Stimulated activated CD4-positive, alpha-beta T cell treated with anti-CD3 and anti-CD28 coated beads, Interleukin-12 subunit alpha, Interleukin-12 subunit beta, amount 100 ng/mL, for 24 hours (primary cell): ENCODE measurements at regions not wholly inside any gene's neighbourhood (a gene's known extent, or its start where the extent isn't known, plus 50 kb on each side); places are given as distances from the start of the nearest gene placed in this dataset.

Source experiments
- DNase-seq, 2 experiments: peaks; one replicate each; pipeline ENCODE4 v3.0.0-alpha.2; 2020; ENCODE audit warnings: low read depth in 2 of 2

DNA sequence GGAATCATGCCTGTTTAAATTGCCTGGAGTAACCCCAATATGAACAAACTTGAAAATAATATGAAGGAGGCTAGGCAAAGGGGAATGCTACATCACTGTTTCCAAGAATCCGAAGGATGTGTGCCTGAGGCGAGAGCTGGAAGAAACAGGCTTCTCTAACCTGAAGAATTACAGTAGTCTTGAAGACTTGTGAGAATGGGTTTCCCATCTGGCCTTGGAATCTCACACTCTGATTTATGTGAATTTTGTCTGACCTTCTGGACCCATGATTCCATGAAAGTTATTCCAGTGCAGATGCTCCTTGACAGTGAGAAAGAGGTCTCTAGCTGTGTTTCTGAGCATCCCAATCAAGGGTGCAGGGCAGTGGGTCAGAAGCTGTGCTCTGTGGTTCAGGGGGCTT is 122.1 kb upstream of the PARP11 start:
- DNase-seq, result no peak

DNA sequence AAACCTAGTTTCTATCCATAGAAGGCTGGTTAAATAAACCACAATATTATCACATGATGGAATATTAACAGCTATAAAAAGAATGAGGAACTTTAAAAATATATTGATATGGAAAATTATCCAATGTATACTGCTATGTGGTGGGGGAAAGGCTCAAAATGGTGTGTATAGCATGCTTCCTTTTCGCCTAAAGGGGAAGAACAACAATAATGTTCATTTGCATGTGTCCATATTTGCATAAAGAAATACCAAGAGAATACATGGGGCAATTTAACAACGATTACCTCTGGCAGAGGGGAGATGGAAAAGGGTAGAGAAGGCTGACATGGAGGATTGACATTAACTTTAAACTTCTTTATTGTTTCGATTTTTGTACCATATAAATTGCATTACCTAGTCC is 121.3 kb upstream of the PARP11 start:
- DNase-seq, result no peak

DNA sequence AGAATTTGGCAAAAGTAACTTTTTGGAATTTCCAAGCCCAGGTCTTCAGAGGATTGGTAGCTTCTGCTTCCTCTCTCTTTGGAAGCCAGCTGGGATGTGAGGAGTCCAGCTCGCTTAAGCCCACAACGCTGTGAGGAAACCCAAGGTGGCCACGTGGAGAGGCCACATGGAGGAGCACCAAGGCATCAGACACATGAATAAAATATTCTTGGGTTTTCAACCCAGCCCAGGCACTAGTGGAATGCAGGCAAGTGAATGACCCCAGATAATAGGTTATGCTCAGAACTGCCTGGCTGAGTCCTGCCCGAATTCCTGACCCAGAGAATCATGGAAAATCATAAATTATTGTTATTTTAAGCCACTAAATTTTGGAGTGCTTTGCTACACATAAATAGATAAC is 119.7 kb upstream of the PARP11 start:
- DNase-seq, result no peak

DNA sequence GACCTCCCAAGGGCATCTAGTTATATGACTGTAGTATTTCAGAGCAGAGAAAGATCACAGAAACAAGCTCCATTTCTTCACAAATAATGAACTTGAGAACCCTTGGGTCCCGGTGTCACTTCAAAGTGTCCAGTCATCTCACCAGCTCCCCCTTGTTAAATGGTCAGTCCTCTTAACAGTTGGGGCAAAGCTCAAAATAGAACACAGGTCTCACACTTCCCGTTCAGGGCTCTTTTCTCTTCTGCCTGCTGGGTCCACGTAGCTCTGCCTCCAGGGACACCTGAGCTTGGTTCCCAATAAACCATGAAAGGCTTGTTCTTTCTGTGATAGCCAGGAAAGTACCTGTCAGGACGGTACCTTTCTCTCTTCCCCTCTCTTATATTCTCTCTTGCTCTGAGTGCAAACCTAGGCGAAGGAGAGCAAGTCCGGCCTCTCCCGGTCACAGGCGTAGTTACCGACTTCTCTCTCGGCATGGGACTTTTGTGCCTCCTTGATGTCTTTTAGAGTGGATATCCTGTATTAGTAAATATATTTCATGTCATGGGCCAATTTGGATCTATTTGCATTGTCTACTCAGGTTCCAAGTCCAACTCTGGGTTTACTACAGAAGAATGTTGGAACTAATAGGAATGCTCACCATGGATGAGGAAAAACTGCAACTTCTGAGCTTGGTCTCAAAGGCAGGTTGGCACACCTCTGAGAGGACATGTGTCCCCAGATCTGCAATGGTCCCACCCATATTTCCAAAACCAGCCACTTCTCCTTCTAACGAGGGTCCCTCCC is 118.8 kb upstream of the PARP11 start:
- no peak for DNase-seq

DNA sequence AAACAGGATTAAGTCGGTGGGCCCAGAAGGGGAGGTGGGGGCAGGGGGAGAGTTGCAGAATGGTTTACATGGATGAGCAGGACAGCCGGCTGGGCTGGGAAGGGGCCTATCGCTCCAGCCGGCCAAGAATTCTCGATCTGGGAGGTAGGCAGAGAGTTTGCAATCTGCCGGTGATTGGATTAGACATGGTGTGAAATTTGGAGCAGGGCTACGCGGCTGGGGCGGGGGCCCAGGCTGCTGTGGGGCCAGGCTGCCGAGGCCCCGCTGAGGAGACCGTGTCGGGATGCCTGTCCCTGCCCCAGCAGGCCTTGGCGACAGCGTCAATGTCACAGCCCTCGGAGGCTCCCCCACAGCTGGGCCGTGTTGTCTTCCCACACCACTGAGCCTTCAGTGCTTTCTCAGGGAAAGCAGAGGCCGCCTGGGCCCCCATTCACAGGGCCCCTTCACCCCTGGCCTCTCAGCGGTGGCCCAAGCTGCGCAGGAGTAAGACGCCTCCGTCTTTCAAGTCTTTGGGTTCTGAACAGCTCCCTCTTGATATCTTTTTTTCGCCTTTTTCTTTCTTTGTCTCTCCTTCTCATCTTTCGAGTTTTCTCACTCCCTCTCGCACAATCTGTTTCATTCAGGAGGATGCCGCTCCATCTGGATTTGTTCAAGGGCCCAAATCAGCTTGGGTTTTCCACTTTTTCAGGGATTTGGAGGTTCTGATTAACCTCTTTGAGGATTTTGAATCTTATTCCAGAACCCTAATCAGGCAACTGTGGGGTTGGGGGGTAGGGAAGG is 117.5 kb upstream of the PARP11 start:
- DNase-seq, result no peak

DNA sequence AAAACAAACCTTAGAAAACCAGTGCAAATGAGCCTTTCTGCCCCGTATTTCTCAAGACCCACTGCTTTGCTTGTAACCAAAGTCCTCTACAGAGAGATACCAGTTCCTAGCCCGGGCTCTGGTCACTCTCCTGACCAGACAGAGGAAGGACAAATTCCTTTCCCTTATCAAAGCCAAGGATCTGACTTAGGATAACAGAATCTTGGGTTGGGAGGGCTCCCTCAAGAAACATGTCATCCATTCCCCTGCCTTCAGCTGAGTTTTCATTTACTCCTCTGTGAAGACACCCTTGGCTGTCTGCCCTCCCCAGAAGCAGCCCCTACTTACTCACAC is 116.0 kb upstream of the PARP11 start:
- DNase-seq, result no peak

DNA sequence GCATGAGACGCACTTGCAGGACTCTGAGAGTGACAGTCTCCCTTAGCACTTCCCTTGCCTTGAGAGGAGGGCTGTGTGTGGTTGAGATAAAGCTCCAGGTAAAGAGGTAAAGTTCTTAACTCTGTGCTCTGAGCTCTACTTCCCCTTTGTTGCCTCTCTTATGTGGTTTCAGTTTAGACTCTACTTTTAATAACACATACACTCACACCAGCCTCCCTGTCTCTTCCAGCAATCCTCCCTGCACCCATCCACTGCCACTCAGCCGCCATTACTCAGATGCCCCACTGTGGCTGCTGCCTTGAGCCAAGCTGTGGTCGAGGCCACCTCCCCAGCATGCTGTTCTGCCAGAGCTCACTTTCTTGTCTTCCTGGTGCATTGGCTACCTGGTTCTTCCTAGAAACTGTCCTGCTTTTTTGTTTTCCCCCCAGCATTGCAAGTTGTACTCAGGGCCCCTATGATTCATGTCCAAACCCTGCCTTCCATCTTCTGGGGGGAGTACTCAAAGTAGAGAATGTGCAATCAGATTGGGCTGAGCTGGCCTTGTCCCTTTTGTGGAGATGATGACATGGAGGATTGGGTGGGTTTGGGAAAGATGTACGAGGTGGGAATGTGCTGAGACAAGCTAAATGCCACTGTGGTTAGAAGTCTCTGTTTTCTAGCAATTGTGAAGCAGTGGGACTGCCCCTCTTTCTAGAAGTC is 115.5 kb upstream of the PARP11 start:
- DNase-seq, result no peak

DNA sequence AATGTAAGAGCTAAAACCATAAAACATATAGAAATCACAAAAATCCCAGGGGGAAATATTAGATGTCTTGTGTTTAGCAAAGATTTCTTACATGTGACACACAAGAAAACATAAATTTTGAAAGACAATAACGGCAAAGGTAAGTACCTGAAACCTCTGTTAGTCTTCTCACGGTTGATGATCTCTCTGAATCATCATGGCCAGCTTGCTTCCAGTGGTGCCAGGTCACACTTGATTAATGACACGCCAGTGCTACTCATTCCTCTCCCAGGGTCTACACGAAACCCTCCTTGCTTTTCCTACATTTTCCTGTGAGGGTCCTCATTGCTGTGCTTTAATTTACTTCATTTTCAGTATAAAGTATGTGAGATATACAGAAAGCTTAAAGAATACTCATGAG is 114.4 kb upstream of the PARP11 start:
- no peak for DNase-seq

DNA sequence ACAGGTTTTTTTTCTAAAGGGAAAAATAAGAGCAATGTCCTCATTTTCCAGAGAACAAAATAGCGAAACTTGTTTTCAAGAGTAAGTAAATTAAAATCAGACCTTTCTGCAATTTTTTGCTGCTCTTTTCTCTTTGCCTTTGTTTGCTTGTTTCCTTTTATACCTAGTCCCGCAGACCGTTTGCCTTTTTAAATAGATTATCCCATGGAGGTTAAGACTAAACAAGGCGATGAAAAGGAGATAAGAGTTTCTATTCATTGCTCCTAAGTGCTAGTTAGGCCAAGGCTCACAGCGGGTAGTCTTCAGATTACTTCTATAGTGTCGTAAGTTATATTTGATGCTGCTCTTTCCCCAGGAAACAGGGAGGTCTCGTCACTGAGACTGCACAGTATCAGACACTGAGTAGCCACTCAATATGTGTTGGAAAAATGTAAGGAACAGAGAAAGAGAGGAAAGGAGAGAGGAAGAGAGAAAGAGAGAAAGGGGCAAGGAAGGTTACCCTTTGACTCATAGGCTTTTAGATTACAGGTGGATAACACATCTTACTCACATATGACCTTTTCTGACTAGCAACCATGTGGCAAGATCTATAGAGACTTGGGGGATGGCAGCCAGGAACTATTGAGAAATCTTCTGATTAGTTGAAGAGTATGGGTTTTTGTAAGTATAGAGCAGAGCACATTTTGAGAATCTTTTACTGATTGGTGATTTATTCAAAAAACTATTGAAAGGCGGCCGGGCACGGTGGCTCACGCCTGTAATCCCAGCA is 107.5 kb upstream of the PARP11 start:
- no peak for DNase-seq

DNA sequence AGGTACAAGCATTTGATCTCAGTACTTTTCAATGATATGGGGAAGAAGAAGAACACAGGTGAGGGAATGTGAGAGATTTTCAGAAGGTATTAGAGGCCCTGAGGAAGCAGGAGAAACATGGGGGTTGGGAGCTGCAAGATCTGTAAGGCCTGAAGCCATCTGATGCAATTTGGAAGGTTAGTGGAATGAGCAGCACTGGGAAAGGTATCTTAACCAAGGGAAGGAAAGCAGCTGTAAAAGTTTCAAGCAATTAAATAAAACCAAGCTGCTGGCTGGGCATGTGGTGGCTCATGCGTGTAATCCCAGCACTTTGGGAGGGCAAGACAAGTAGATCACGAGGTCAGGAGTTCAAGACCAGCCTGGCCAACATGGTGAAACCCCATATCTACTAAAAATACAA is 104.4 kb upstream of the PARP11 start:
- no peak for DNase-seq

DNA sequence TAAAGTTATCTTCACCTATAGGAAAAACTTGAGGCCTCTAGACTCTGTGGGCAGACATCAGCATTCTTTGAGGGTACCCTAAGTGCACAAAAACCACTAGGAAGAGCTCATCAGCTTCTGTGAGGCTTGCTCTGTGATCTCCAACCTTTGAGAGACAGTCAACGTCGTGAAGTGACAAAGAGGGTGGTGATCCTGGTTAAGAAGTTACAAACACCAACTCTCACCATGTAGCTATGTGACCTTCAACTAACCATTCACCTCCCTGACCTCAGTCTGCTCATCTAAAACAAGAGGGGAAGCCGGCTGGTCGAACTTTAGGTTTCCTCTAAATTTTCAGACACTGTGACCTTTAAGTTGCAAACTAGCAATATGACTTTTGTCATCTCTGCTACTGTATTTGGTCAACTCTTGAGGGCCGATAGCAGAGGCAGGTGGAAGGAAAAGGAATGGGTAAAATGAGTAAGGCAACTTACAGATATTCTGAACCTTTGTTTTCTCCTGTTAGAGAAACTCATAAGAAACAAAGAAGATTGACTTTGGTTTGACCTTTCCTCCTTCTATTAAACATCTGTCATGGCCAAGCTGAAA is 103.2 kb upstream of the PARP11 start:
- DNase-seq, result no peak

DNA sequence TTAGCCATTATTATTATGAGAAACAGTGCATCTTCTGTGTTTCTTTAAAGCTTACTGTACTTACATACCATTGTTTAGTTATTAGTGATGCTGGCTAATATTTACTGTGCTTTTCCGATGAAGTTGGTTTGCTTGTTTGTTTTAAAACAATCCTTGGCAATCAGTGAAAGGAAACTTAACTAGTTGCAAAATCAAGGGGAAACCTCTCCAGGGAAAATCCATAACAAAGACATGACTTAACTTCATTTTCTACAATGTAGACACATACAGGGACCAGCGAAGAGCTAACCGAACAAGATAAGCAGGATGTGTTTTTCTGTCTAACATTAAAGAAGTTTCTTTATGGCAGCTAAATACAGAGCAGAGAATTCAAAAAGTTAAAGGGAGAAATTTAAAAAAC is 102.5 kb upstream of the PARP11 start:
- no peak for DNase-seq

DNA sequence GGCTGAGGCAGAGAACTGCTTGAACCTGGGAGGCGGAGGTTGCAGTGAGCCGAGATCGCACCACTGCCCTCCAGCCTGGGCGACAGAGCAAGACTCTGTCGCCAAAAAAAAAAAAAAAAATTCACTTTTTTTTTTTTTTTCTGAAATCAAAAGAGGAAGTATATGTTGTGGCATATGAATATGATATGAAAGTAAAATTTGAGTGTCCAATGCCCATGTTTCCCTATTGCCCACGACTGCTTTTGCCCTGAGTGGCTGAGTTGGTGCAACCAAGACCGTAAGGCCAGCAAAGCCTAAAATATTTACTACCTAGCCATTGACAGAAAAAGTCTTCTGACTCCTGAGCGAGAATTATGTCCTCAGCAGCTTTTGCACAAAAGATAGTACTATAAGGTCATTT is 101.7 kb upstream of the PARP11 start:
- no peak for DNase-seq

DNA sequence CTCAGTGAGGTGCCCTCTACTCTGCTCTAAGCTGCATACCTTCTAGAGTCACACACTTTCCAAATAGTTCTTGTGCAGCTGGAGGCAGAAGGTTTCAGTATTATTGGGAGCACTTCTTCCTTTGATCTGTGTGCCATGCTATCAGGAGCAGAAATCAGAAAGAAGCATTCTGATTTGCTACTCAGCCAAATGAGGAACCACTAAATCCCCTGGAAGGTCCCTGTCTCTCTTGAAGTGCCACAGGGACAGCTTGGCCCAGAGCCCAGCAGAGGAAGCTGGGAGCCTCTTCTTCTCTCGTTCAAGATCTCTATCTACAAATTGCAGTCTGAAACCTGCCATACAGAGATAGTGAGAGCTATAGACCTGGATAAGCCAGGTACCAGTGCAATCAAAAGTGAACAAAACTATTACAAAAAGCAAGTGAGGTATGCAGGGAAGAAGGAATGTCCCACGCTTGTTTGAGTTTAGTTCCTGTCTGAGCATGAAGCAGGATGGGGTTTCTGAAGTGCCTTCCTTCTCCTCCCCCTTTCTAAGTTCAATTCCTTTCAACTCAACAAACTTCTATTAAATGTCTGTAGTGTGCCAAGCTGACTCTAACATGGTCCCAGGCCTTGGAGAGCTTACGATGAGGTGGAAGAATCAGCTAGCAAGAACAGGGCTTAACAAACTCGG is 100.9 kb upstream of the PARP11 start:
- no peak for DNase-seq

DNA sequence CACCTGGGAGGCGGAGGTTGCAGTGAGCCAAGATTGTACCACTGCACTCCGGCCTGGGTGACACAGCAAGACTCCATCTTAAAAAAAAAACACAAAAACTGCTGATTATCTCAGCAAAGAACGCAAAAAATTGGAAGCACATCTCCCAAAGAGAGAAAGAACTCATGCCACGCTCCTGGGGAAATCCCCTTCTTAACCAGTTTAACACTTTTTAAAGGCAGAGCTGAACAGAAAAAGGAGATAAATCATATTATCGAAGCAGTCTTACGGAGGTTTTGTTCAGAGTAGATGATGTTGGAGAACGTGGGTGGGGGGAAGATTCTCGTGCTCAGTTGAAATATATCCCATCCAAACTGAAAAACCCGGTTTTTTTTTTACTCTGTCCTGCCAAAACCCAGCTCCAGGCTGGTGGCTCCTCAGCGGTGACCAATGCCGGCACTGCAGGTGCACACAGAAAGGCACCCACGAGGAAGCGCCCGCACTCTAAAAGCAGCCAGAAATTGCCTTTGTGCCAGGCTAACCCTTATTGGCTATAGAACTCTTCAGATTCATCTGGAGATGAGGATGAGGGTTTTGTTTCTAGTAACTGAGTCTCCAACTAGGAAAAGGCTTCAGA is 100.2 kb upstream of the PARP11 start:
- DNase-seq, result no peak

DNA sequence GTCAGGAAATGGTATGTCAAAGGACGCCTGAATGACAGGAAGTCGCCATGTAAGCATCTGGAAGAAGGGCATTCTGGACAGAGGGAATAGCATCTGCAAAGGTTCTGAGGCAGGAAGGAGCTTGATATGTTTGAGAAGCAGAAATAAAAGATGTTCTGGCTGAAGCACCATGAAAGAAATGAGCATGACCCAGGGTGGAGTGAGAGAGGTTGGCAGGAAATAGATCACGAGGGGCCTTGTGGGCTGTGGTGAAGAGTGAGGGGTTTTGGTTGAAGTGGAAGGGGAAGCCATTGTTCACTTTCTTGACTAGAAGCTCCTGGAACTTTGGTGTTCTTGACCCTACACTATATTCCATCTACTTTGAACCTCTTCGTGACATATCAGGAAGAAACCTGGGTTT is 99.4 kb upstream of the PARP11 start:
- DNase-seq, result no peak

DNA sequence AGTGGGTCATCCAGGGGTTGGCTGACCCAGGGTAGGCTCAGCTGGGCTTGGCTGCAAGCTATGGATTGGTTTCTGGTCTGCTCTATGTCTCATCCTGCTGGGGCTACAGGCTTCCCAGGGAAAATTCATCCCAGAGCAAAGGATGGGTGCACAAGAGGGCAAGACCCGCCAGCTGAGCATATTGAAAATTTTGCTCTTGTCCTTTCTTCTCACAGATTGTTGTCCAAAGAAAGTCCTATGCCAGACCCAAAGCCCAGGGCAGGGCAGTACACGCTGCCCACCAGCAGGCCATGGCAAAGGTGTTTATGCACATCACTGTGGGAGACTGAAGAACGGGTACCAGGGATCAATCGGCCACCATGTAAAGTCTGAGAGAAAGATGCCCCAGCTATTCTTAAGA is 95.3 kb upstream of the PARP11 start:
- DNase-seq, result no peak

DNA sequence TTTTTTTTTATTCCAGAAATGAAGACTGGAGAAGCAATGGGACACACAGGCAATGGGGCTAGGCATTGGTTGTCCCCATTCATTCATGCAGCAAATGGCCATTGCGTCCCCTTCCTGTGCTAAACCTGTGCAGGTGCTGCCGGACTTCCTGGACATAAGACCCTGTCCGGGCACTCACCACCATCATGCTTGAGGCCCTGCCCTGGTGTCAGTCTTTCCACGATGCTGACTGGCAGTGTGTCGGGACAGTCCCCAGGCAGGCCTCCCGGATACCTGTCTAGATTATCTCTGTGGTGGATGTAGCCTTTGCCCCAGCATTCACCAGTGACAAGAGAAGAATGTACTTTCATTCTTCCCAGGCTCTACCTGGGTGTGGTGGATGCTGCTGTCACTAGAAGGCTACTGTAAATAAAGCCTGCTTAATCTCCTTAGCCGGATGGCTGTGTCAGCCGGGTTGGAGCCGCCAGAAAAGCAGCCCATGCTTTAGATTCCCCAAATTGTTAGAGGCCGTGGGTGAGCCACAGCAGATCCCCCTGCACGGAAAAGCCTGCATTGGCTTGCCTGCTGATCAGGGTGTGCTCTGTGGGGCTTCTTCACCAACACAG is 94.5 kb upstream of the PARP11 start:
- DNase-seq, result no peak

DNA sequence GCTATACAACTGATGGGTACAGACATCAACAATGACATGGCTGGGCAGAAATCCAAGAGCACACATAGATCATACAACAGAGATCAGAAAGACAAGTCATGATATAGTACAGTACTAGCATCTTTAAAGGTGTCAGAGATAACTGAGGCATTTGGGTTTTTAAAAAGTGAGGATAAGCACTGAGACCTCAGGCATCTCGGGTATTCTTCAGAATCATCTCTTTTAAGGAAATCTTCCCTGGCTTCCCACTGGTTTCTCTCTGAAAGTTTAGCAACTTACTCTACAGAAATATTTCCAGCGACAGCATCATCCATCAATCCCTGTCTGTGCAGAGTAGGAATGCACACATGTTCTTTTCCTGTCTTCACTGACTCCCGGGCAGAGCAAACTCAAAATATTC is 93.2 kb upstream of the PARP11 start:
- DNase-seq, result no peak

DNA sequence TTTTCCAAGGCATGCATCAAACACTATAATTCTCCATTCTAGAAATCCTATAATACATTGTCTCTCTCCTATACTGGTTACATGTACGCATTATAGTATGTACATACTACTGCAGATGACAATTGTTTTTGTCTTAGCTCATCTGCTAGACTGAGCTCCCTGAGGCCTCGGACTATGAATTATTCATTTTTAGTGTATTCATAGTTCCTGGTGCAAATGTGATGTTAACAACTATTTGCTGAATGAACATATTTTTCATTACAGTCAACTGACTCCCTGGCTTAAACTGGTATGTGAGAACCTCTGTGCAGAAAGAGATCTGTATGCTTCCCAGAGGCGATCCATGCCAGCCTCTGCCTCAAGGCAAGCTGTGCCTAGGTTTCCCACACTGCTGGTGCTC is 91.8 kb upstream of the PARP11 start:
- no peak for DNase-seq
